SK-N-SH treated with all-trans-retinoic acid at 6 μM for 48 hours (cell line): ENCODE measurements at regions not wholly inside any gene's neighbourhood (a gene's known extent, or its start where the extent isn't known, plus 50 kb on each side); places are given as distances from the start of the nearest gene placed in this dataset.

ENCODE experiments used
- ATAC-seq: fragments of 200-7000 bp; cut with Tn5 transposase; 3 replicates; pipeline ENCODE4 v1.9.1; 2020; ENCODE audit warnings: mild to moderate bottlenecking, moderate library complexity
- ARNTL ChIP-seq: fragments of 450-650 bp; formaldehyde crosslinking; IDR thresholded peaks from 2 replicates; pipeline ENCODE4 v1.5.0; 2020; ENCODE audit warnings: low read depth, mild to moderate bottlenecking, moderate library complexity, borderline replicate concordance
- BACH2 ChIP-seq: fragments of 250-450 bp; sonication (Bioruptor Pico); IDR thresholded peaks from 2 replicates; pipeline ENCODE4 v1.9.0; 2021; ENCODE audit warnings: mild to moderate bottlenecking, borderline replicate concordance
- CSDC2 ChIP-seq: fragments of 250-450 bp; sonication (Bioruptor Pico); IDR thresholded peaks from 2 replicates; pipeline ENCODE4 v1.5.0; 2020; ENCODE audit warnings: mild to moderate bottlenecking, moderate library complexity
- CSRNP3 ChIP-seq: fragments of 250-450 bp; sonication (Bioruptor Pico); IDR thresholded peaks from 2 replicates; pipeline ENCODE4 v1.5.1; 2021; ENCODE audit warnings: mild to moderate bottlenecking, moderate library complexity
- ESRRG ChIP-seq: fragments of 250-450 bp; sonication (Bioruptor Pico); IDR thresholded peaks from 2 replicates; pipeline ENCODE4 v1.6.1; 2021; ENCODE audit warnings: mild to moderate bottlenecking
- GLIS3 ChIP-seq: fragments of 250-450 bp; sonication (Bioruptor Pico); IDR thresholded peaks from 2 replicates; pipeline ENCODE4 v1.5.0; 2020; ENCODE audit warnings: mild to moderate bottlenecking, moderate library complexity
- ISL1 ChIP-seq: fragments of 250-450 bp; sonication (Bioruptor Pico); IDR thresholded peaks from 2 replicates; pipeline ENCODE4 v2.1.2; 2022; ENCODE audit warnings: mild to moderate bottlenecking, moderate library complexity
- OSR1 ChIP-seq: fragments of 250-450 bp; sonication (Bioruptor Pico); IDR thresholded peaks from 2 replicates; pipeline ENCODE4 v1.8.0; 2022; ENCODE audit warnings: moderate library complexity, mild to moderate bottlenecking, inconsistent platforms
- PATZ1 ChIP-seq: fragments of 250-450 bp; sonication (Bioruptor Pico); IDR thresholded peaks from 2 replicates; pipeline ENCODE4 v1.8.0; 2020; ENCODE audit warnings: mild to moderate bottlenecking, moderate library complexity, borderline replicate concordance
- POU6F1 ChIP-seq: fragments of 250-450 bp; sonication (Bioruptor Pico); IDR thresholded peaks from 2 replicates; pipeline ENCODE4 v1.8.0; 2021; ENCODE audit warnings: low read depth, mild to moderate bottlenecking, moderate library complexity, borderline replicate concordance
- PPARA ChIP-seq: fragments of 250-450 bp; sonication (Bioruptor Pico); IDR thresholded peaks from 2 replicates; pipeline ENCODE4 v1.5.0; 2020; ENCODE audit warnings: mild to moderate bottlenecking, borderline replicate concordance
- SNAI2 ChIP-seq: fragments of 250-450 bp; sonication (Bioruptor Pico); IDR thresholded peaks from 2 replicates; pipeline ENCODE4 v1.5.0; 2020; ENCODE audit warnings: mild to moderate bottlenecking, moderate library complexity
- TCF4 ChIP-seq: fragments of 250-450 bp; sonication (Bioruptor Pico); IDR thresholded peaks from 2 replicates; pipeline ENCODE4 v1.8.0; 2021; ENCODE audit warnings: mild to moderate bottlenecking, moderate library complexity, borderline replicate concordance
- TOX ChIP-seq: fragments of 250-450 bp; sonication (Bioruptor Pico); IDR thresholded peaks from 2 replicates; pipeline ENCODE4 v1.8.0; 2021; ENCODE audit warnings: mild to moderate bottlenecking, moderate library complexity, borderline replicate concordance
- ZC3H10 ChIP-seq: fragments of 250-450 bp; sonication (Bioruptor Pico); IDR thresholded peaks from 2 replicates; pipeline ENCODE4 v1.5.1; 2021; ENCODE audit warnings: mild to moderate bottlenecking, moderate library complexity
- ZFP3 ChIP-seq: fragments of 250-450 bp; sonication (Bioruptor Pico); IDR thresholded peaks from 2 replicates; pipeline ENCODE4 v1.5.0; 2020; ENCODE audit warnings: mild to moderate bottlenecking, moderate library complexity
- ZFP30 ChIP-seq: fragments of 450-650 bp; formaldehyde crosslinking; IDR thresholded peaks from 2 replicates; pipeline ENCODE4 v1.5.0; 2022; ENCODE audit warnings: mild to moderate bottlenecking, moderate library complexity
- ZNF565 ChIP-seq: fragments of 450-650 bp; formaldehyde crosslinking; conservative IDR thresholded peaks from 2 replicates; pipeline ENCODE4 v1.5.0; 2020; ENCODE audit warnings: low read depth, mild to moderate bottlenecking, moderate library complexity
- ZNF70 ChIP-seq: fragments of 450-650 bp; formaldehyde crosslinking; IDR thresholded peaks from 2 replicates; pipeline ENCODE4 v1.5.0; 2020; ENCODE audit warnings: mild to moderate bottlenecking, moderate library complexity
- ZNF8 ChIP-seq: fragments of 450-650 bp; formaldehyde crosslinking; IDR thresholded peaks from 2 replicates; pipeline ENCODE4 v1.5.0; 2020; ENCODE audit warnings: mild to moderate bottlenecking, moderate library complexity
- TF ChIP-seq, protein P1 (sequence below): fragments of 250-450 bp; sonication (Bioruptor Pico); IDR thresholded peaks from 2 replicates; pipeline ENCODE4 v1.5.0; 2020; ENCODE audit warnings: mild to moderate bottlenecking, moderate library complexity

DNA sequence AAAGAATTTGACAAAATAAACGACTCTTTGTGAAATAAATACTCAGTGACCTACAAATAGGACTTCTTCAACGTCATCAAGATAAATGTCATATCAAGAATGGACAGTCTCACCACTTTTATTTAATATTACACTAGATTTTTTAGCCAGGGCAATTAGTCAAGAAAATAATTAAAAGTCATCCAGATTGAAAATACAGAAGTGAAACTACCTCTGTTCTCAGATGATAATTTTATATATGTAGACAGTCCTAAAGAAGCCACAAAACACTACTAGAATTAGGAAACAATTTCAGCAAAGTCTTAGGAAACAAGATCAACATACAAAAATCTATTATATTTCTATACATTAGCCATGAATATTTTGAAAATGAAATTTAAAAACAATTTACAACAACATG is 689.6 kb upstream of the SEL1L start:
- ATAC-seq: no peak
- no peak for TF ChIP-seq CSDC2 (CRISPR knock-in tag)
- TF ChIP-seq TCF4 (CRISPR knock-in tag): no peak
- no peak for TF ChIP-seq ZFP3 (CRISPR knock-in tag)
- TF ChIP-seq, protein P1, sequence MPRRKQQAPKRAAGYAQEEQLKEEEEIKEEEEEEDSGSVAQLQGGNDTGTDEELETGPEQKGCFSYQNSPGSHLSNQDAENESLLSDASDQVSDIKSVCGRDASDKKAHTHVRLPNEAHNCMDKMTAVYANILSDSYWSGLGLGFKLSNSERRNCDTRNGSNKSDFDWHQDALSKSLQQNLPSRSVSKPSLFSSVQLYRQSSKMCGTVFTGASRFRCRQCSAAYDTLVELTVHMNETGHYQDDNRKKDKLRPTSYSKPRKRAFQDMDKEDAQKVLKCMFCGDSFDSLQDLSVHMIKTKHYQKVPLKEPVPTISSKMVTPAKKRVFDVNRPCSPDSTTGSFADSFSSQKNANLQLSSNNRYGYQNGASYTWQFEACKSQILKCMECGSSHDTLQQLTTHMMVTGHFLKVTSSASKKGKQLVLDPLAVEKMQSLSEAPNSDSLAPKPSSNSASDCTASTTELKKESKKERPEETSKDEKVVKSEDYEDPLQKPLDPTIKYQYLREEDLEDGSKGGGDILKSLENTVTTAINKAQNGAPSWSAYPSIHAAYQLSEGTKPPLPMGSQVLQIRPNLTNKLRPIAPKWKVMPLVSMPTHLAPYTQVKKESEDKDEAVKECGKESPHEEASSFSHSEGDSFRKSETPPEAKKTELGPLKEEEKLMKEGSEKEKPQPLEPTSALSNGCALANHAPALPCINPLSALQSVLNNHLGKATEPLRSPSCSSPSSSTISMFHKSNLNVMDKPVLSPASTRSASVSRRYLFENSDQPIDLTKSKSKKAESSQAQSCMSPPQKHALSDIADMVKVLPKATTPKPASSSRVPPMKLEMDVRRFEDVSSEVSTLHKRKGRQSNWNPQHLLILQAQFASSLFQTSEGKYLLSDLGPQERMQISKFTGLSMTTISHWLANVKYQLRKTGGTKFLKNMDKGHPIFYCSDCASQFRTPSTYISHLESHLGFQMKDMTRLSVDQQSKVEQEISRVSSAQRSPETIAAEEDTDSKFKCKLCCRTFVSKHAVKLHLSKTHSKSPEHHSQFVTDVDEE (CRISPR knock-in tag): no peak
- no peak for TF ChIP-seq CSRNP3 (CRISPR knock-in tag)
- no peak for TF ChIP-seq ARNTL (CRISPR knock-in tag)
- no peak for TF ChIP-seq TOX (CRISPR knock-in tag)
- no peak for TF ChIP-seq ZNF565 (CRISPR knock-in tag)
- TF ChIP-seq OSR1: no peak
- TF ChIP-seq ZC3H10 (CRISPR knock-in tag): no peak

- no peak for ATAC-seq
- TF ChIP-seq, protein P1 (CRISPR knock-in tag): no peak
- no peak for TF ChIP-seq SNAI2 (CRISPR knock-in tag)
- no peak for TF ChIP-seq ARNTL (CRISPR knock-in tag)
- TF ChIP-seq ZC3H10 (CRISPR knock-in tag): no peak
- no peak for TF ChIP-seq ISL1 (CRISPR knock-in tag)
- TF ChIP-seq CSRNP3 (CRISPR knock-in tag): no peak
- TF ChIP-seq ZFP30 (CRISPR knock-in tag): no peak
- TF ChIP-seq ZFP3 (CRISPR knock-in tag): no peak
- no peak for TF ChIP-seq ZNF8 (CRISPR knock-in tag)
- no peak for TF ChIP-seq ESRRG (CRISPR knock-in tag)
- no peak for TF ChIP-seq CSDC2 (CRISPR knock-in tag)
- no peak for TF ChIP-seq PPARA (CRISPR knock-in tag)
- TF ChIP-seq PATZ1: no peak
- no peak for TF ChIP-seq ZNF70
- no peak for TF ChIP-seq BACH2 (CRISPR knock-in tag)
- TF ChIP-seq GLIS3 (CRISPR knock-in tag): no peak
- no peak for TF ChIP-seq POU6F1 (CRISPR knock-in tag)
Measured at GRCh38 chr14:82224610-82225009, 691.0 kb upstream of the SEL1L start.
